ENCODE measurements at regions not wholly inside any gene's neighbourhood (a gene's known extent, or its start where the extent isn't known, plus 50 kb on each side); places are given as distances from the start of the nearest gene placed in this dataset.

DNA sequence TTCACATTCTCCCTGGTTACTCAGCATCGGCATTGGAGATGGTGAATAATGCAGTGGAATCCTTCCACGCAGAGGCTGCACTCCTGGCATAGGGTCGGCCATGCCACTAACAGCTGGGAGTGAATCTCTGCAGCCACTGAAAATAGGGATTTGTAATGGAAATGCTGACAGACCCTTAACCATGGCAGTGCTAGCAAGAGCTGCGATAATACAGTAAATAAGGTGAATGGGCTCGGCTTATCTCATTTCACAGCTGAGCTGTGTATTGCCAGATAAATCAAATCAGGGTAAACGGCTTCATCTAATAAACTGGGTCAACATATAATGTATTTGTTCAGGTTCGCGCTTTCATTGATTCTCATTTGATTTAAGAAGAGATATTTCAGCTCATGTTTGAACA lies 156.8 kb downstream of the SLC35B3 start:
- TF ChIP-seq, protein P1, sequence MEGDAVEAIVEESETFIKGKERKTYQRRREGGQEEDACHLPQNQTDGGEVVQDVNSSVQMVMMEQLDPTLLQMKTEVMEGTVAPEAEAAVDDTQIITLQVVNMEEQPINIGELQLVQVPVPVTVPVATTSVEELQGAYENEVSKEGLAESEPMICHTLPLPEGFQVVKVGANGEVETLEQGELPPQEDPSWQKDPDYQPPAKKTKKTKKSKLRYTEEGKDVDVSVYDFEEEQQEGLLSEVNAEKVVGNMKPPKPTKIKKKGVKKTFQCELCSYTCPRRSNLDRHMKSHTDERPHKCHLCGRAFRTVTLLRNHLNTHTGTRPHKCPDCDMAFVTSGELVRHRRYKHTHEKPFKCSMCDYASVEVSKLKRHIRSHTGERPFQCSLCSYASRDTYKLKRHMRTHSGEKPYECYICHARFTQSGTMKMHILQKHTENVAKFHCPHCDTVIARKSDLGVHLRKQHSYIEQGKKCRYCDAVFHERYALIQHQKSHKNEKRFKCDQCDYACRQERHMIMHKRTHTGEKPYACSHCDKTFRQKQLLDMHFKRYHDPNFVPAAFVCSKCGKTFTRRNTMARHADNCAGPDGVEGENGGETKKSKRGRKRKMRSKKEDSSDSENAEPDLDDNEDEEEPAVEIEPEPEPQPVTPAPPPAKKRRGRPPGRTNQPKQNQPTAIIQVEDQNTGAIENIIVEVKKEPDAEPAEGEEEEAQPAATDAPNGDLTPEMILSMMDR (IDR thresholded peaks at IDR 0.05) = no peak
- no peak for TF ChIP-seq POLR2AphosphoS5 (IDR thresholded peaks at IDR 0.05)
- no peak for TF ChIP-seq POLR2A (IDR thresholded peaks at IDR 0.05)
- TF ChIP-seq EP300 (IDR thresholded peaks at IDR 0.05) = no peak
